HEK293T (cell line): ENCODE measurements at regions not wholly inside any gene's neighbourhood (a gene's known extent, or its start where the extent isn't known, plus 50 kb on each side); places are given as distances from the start of the nearest gene placed in this dataset.

Experiments
- BHLHE40 ChIP-seq: fragments of 450-650 bp; IDR thresholded peaks from 2 replicates; pipeline ENCODE4 v1.6.1; 2016; ENCODE audit warnings: mild to moderate bottlenecking, moderate library complexity, borderline replicate concordance
- CTBP1 ChIP-seq: fragments of 450-650 bp; IDR thresholded peaks from 2 replicates; pipeline ENCODE4 v1.6.1; 2016; ENCODE audit warnings: borderline replicate concordance
- ELF4 ChIP-seq: fragments of 450-650 bp; IDR thresholded peaks from 2 replicates; pipeline ENCODE4 v1.6.1; 2017; ENCODE audit warnings: antibody characterized with exemption
- FOXA1 ChIP-seq: fragments of 450-650 bp; IDR thresholded peaks from 2 replicates; pipeline ENCODE4 v1.6.1; 2016; ENCODE audit warnings: mild to moderate bottlenecking
- FOXM1 ChIP-seq: fragments of 450-650 bp; IDR thresholded peaks from 2 replicates; pipeline ENCODE4 v1.6.1; 2017; ENCODE audit warnings: mild to moderate bottlenecking, borderline replicate concordance
- NFRKB ChIP-seq: fragments of 450-650 bp; IDR thresholded peaks from 2 replicates; pipeline ENCODE4 v1.6.1; 2016; ENCODE audit warnings: mild to moderate bottlenecking, moderate library complexity
- TARDBP ChIP-seq: fragments of 450-650 bp; IDR thresholded peaks from 2 replicates; pipeline ENCODE4 v1.6.1; 2016

DNA sequence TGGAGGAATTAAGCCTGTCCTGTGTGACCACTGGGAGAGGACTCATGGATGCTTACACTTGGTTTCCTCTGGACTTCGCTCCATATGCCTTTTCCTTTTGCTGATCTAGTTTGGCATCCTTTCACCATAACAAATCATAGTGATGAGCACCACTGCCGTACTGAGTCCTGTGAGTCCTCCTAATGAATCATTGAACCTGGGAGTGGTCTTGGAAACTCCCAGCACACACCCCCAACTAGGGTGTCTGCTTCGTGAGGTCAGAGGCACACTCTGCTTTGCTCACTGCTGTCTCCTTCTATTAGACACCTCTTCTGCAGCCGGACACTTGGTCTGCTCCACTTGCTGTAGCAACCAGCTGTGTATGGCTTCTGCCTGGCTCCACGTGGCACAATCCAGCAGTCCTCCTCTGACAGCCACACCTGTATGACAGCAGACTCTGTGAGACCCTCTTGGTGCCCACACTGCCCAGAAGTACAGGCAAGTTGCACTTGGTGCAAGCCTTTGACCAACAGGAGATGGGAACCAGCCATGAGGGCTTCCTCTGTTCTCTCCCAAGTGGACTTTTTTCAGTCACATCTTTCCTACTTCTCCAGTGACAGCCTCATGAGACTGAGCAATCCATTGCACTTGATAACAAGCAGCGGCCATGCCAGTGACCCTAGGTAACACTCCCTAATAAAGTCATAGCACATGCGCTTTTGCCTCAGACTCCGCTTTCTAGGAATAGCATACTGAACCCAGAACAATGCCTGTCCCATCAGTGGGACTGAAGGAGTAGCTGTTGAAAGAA, 65.0 kb upstream of the HMGXB4 start:
- TF ChIP-seq FOXA1 (no peak), TARDBP (no peak), FOXM1 (no peak), CTBP1 (no peak), BHLHE40 (no peak), NFRKB (no peak), ELF4 (no peak)
